DND-41 (cell line): ENCODE measurements at regions not wholly inside any gene's neighbourhood (a gene's known extent, or its start where the extent isn't known, plus 50 kb on each side); places are given as distances from the start of the nearest gene placed in this dataset.

Experiments
- CTCF ChIP-seq: IDR thresholded peaks from 2 replicates; pipeline ENCODE4 v1.5.1; 2012; ENCODE audit warnings: borderline replicate concordance, low read length, moderate library complexity, mild to moderate bottlenecking; ENCODE audit not compliant: poor library complexity, severe bottlenecking; ENCODE audit errors: extremely low read depth
- EZH2 ChIP-seq: IDR thresholded peaks from 3 replicates; pipeline ENCODE4 v1.6.1; 2012; ENCODE audit warnings: borderline replicate concordance, low read depth, mild to moderate bottlenecking, moderate library complexity, low read length, inconsistent platforms; ENCODE audit not compliant: severe bottlenecking

GRCh38 chr18:73621091-73621490 is 526.5 kb downstream of the FBXO15 start:
- TF ChIP-seq CTCF, result no peak
- no peak for TF ChIP-seq EZH2
